GM19467 (cell line): ENCODE measurements at regions not wholly inside any gene's neighbourhood (a gene's known extent, or its start where the extent isn't known, plus 50 kb on each side); places are given as distances from the start of the nearest gene placed in this dataset.
"Not testable (repeated sequence)": the region's sequence is repeated elsewhere in the genome, so short reads cannot be mapped to it uniquely, and the experiment has no call there.

Experiments
- ATAC-seq: cut with Tn5 transposase; IDR thresholded peaks from one replicate; pipeline ENCODE4 v1.9.1; 2021; ENCODE audit warnings: mild to moderate bottlenecking, moderate library complexity; ENCODE audit not compliant: unreplicated experiment

DNA sequence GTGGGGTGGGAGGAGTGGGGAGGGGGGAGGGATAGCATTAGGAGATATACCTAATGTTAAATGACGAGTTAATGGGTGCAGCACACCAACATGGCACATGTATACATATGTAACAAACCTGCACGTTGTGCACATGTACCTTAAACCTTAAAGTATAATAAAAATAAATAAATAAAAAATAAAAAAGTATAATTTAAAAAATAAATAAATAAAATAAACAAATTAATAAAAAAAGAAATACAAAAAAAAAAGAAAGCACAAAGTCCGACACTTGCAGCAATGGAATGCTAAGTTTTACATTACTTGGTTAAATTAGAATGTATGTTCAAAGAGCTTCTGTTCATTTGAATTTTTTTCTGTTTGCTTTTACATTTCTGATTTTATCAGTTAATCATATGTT, 236.5 kb upstream of the POGK start:
- not testable (repeated sequence) for ATAC-seq

DNA sequence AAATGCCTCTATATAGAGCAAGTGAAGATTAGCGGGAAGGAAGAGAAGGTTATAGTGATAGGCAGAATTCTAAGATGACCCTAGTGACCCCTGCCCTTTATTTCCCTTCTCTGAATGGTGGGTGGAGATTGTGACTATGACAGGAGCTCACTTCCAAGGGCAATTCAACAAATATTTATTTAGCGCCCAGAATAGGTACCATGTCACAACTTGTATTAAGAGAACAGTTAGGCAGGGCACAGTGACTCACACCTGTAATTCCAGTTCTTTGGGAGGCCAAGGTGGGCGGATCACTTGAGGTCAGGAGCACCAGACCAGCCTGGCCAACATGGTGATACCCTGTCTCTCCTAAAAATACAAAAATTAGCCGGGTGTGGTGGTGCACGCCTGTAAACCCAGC, 236.0 kb upstream of the POGK start:
- ATAC-seq: no peak

DNA sequence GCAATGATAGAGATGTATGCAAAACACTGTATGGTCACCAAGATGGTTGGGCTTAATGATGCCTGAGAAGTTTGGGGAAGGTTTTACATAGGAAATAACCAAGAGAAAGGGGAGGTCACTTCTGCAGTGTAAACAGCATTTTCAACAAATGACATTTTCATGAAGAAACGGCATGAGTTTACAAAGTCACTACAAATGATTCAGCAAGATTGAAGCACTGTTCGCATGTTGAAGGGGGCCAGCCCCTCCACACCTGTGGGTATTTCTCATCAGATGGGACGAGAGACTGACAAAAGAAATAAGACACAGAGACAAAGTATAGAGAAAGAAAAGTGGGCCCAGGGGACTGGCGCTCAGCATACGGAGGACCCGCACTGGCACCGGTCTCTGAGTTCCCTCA, 234.1 kb upstream of the POGK start:
- ATAC-seq: no peak

DNA sequence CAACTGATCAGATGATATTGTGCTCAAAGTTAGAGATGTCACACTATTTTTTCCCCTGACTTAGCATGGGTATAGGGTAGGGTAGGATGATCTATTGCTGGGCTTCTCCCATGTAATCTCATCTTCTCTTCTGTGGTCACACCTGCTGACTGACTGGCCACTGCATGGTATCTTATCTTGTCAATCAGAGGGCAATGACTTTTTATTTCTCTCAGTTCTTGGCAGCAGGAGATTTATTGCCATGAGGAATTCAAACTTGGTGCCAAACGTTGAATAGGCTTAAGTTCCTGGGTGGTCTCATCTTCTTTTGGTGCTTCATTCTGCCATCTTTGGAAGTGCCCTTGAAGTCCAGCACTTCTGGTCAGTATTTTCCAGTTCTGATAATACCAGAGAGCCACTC, 226.4 kb upstream of the POGK start:
- ATAC-seq: no peak

DNA sequence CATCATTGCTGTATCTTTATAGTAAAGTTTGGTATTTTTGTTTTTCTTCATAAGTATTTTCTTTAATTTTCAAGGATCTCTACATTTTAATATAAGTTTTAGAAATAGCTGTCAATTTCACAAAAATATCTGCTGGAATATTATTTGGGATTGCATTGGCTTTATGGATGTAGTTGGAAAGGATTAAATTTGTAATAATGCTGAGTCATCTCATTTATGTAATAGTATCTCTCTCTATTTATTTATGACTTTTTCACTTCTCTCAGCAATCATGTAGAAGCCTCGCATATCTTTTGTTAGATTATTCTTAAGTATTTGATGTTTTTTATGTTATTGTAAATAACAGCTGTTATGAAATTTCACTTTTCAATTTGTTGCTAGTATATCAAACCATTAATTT, 223.1 kb upstream of the POGK start:
- ATAC-seq: no peak

DNA sequence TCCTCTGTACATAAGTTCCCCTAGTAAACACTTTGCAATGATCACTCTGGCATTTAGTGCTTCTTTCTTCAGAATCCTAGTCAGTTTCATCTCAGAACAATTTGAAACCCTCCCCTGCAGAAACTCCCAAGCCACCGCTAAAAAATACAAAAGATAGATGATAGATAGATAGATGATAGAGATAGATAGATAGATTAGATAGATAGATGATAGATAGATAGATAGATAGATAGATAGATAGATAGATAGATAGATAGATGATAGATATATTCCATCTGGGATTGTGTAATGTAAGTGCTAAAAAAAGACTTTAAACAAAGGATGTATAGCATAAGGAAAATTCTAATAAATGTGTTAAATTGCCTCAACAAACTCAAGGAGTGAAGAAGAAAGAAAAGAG, 212.6 kb upstream of the POGK start:
- no peak for ATAC-seq

DNA sequence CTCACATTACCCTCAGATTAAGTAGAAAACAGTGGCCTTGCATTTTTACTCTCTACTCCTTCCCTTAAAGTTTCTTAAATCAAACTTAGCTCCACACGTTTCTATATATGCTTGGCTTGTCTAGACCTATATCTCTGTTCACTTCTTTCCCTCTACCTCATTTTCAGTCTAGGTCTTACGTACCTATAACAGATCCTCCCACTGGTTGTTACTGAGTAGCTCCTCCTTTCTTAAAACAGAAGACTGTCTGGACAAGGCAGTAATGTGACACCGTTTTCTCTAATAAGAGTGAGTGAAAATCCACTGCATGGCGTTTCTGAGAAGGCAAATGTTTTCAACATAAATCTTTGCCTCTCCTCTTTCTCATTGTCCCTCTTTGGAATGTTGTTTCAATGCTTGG, 211.7 kb upstream of the POGK start:
- no peak for ATAC-seq

DNA sequence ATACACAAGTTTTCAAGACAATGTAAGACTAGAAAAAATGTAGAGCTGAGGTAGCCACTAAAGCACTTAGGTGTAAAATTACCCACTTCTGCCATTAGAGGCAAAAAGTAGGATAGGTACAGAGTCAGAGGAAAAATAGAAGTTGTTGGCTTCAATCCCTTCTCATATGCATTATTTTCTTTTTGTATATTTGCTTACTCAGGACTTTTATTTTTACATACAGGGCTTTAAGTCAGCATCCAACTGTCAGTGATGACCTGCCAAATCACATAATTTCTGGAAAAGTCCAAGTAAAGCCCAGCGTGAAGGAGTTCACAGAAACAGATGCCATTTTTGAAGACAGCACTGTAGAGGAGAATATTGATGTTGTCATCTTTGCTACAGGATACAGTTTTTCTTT, 211.0 kb upstream of the POGK start:
- no peak for ATAC-seq

DNA sequence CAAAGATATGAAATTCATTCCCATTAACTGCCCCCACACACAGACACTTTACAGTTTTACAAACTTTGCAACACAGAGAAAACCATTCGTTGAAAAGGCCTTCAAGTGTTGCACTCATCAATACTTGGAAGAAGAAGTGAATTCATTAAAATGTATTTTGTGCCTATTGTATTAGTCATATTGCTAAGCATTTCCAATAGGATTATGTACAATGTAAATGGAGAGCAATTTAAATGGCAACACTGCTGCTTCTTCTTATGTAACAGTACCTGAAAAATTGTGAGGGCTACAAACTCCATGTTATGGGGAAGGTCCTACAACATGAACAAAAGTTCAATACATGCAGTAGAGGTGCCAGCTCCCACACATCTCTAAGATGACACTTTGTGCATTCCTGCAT, 209.3 kb upstream of the POGK start:
- no peak for ATAC-seq

DNA sequence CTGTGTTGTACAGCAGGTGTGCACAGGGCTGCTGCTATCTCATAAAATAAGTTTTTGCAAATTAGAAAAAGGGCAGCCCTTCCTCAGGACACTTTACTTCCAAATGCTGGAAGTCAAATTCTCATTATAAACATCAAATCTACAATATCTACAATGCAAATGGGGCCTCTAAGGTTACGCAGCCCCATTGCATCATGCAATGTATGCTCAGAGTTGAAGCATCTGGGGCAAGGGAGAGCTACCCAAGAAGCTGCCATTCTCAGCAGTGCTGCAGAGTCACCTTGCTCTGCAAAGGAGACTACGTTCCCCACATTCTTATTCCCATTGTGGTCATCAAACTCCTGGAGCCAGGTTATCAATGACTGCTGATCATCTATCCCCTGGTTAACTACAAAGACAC, 208.9 kb upstream of the POGK start:
- ATAC-seq: no peak

DNA sequence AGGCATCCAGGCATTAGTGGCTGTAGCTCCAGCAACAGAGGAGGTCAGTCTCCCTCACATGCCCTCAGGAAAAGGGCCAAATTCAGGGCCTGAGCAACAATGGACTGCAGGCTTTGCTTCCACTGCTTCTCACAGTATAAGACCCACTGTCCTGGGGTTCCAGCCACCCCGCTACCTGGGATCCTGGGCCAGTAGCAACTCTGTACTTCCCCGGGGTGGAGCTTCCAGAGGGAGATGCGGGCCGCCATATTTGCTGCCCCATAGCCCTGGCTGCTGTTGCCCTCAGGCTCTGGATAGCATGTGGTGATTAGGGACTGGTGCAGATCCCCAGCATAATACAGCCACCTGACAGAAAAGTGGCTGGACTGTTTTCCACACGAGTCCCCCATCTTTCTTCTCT, 201.1 kb upstream of the POGK start:
- no peak for ATAC-seq

DNA sequence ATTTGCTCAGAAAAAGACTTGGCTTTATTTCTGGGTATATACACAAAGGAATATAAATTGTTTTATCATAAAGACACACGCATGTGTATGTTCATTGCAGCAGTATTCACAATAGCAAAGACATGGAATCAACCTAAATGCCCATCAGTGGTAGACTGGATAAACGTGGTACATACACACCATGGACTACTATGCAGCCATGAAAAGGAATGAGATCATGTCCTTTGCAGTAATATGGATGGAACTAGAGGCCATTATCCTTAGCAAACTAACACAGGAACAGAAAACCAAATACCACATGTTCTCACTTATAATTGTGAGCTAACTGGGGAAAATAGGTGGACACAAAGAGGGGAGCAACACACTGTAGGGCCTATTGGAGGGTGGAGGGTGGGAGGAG, 182.0 kb upstream of the POGK start:
- not testable (repeated sequence) for ATAC-seq

DNA sequence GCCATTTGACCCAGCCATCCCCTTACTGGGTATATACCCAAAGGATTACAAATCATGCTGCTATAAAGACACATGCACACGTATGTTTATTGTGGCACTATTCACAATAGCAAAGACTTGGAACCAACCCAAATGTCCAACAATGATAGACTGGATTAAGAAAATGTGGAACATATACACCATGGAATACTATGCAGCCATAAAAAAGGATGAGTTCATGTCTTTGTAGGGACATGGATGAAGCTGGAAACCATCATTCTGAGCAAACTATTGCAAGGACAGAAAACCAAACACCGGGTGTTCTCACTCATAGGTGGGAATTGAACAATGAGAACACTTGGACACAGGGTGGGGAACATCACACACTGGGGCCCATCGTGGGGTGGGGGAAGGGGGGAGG, 172.5 kb upstream of the POGK start:
- not testable (repeated sequence) for ATAC-seq

DNA sequence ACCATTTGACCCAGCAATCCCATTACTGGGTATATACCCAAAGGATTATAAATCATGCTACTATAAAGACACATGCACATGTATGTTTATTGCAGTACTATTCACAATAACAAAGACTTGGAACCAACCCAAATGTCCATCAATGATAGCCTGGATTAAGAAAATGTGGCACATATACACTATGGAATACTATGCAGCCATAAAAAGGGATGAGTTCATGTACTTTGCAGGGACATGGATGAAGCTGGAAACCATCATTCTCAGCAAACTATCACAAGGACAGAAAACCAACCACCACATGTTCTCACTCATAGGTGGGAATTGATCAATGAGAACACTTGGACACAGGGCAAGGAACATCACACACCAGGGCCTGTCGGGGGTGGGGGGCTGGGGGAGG, 171.7 kb upstream of the POGK start:
- ATAC-seq: not testable (repeated sequence)

DNA sequence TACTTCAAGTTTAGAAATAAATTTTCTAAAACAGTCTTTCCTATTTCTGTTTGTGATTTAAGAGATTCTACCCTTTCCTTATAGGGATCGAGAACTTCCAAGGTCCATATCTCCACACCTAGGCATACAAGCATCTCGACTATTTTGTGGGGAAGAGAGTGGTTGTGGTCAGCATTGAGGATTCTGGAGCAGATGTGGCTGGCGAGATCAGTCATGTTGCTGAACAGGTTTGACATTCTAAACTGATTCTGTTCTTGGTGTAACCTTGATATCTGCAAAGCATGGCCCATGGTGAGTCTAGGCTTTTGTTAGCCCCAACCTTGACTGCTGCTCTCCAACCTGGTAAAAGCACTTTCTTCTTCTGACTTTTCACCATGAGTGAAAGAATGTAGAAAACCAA, 167.6 kb upstream of the POGK start:
- no peak for ATAC-seq

DNA sequence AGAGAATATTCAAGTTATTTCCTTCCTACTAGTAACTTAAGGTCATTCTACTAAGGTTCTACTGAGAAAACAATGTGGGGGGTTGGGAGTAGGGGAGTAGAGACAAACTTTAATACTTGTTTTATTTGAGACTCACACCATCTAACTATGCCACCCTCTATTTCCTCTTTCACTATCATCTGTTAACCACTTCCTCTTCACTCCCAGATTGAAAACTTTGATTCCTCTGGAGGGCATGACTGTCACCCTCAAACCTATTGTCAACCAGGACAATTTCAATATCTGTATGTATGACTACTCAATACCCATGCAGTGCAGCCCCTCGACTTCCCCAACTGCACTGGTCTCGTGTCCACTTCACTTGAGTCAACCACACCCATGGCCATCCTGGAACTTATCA, 165.6 kb upstream of the POGK start:
- ATAC-seq: no peak

DNA sequence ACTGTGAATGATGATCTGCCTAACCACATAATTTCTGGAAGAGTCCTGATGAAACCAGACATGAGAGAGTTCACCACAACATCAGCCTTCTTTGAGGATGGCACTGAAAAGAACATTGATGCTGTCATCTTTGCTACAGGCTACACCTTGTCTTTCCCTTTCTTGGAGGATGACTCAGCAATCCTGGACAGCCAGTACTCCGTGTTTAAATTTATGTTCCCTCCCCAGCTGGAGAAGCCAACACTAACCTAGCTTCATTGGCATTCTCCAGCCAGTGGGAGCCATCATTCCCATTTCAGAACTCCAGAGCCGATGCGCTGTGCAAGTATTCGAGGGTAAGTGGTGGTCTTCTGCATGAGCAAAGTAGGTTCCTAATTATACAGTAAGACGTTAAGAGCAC, 164.1 kb upstream of the POGK start:
- ATAC-seq: no peak

DNA sequence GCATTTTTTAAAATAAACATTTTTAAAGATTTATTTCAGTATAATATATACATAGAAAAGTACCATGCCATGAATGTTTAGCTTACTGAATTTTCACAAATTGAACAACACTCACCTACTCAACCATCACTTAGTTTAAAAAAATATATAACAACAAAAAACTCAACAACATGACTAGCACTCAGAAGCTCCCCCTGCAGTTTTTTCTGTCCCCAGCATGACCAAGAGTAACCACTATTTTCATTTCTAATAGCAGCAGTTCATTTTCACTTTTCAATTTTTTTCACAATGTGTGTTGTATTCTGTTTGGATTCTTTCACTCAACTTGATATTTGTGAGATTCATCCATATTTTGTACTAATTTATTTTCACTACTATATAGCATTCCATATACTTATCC, 162.3 kb upstream of the POGK start:
- no peak for ATAC-seq

DNA sequence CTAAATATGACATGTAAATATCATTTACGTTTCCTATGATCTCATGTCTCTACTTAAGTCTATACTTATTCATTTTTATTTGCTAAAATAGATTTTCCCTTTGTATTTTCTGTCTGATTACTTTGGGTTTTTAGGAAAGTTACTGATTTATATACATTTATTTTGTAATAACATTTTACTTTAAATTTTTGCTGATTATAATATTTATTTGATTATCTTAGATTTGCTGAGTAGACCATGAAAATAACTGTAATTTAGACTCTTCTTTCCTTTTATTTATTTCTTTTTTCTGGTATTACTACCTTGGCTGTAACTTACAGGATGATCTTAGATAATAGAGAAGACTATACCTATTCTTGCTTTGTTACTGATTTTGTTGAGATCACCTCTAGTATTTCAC, 159.9 kb upstream of the POGK start:
- ATAC-seq: no peak

DNA sequence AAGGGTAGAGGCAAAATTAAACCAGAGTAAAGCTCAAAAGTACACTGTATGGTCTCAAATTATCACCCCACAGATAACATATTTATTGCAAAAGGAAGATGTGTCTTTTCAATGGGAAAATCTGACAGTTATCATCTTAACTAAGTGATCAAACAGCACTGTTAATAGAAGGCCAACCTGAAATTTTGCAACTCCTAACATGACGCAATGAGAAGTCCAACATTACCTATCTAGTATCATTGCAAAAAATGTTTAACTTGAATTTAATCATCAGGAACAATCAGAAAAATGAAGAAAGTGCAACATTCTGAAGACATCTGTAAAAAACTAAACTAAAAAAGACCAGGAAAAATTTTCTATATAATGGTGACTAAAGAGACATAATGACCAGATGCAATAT, 156.7 kb upstream of the POGK start:
- ATAC-seq: no peak

DNA sequence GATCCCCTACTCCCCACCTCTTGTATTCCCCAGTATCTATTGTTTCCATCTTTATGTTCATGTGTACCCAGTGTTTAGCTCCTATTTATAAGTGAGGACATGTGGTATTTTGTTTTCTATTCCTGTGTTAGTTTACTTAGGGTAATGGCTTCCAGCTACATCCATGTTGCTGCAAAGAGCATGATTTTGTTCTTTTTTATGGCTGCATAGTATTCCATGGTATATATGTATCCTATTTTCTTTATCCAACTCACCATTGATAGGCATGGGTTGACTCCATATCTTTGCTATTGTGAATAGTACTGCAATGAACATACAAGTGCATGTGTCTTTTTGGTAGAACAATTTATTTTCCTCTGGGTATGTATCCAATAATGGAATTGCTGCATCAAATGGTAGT, 154.6 kb upstream of the POGK start:
- ATAC-seq: not testable (repeated sequence)

DNA sequence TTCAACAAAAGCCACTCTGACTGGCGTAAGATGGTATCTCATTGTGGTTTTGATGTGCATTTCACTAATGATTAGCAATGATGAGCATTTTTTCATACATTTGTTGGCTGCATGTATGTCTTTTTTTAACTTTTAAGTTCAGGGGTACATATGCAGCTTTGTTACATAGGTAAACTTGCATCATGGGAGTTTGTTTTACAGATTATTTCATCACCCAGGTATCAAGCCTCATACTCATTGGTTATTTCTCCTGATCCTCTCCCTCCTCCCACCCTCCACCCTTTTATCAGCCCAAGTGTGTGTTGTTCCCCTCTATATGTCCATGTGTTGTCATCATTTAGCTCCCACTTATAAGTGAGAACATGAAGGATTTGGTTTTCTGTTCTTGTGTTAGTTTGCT, 154.1 kb upstream of the POGK start:
- no peak for ATAC-seq

DNA sequence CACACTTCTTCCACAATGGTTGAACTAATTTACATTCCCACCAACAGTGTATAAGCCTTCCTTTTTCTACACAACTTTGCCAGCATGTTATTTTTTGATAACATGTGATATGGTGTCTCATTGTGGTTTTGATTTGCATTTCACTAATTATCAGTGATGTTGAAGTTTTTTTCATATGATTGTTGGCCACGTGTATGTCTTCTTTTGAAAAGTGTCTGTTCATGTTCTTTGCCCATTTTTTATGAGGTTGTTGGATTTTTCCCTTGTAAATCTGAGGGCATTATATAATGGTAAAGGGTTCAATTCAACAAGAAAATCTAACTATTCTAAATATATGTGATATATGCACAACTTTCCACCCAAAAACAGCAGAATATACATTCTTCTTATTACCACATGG, 153.4 kb upstream of the POGK start:
- not testable (repeated sequence) for ATAC-seq

DNA sequence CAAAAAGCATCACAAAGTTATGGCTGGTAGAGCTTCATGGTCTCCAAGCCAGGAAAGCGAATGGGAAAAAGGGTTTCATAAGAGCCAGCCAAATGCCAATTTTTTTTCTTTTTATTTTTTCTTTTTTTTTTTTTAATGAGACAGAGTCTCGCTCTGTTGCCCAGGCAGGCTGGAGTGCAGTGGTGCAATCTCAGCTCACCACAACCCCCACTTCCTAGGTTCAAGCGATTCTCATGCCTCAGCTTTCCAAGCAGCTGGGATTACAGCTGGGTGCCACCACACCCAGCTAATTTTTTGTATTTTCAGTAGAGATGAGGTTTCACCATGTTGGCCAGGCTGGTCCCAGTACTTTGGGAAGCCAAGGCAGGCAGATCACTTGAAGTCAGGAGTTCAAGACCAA, 148.7 kb upstream of the POGK start:
- ATAC-seq: not testable (repeated sequence)
